Thyroid gland (tissue), 4 donors: ENCODE measurements at regions not wholly inside any gene's neighbourhood (a gene's known extent, or its start where the extent isn't known, plus 50 kb on each side); places are given as distances from the start of the nearest gene placed in this dataset.

ENCODE experiments used
- CTCF ChIP-seq, 6 experiments: fragments of 200-600 bp in 3 of 6; fragments of 450-650 bp in 3 of 6; sonication (generic) in 3 of 6; IDR thresholded peaks; one replicate each; pipeline ENCODE4 v1.5.1; 2016 to 2019; ENCODE audit warnings: antibody characterized with exemption in 6 of 6, mild to moderate bottlenecking in 2 of 6, inconsistent platforms in 1 of 6, moderate library complexity in 1 of 6
- POLR2A ChIP-seq, 2 donors: fragments of 450-650 bp; IDR thresholded peaks; one replicate each; pipeline ENCODE4 v1.6.1; 2017; ENCODE audit warnings: antibody characterized with exemption in 2 of 2, mild to moderate bottlenecking in 2 of 2, moderate library complexity in 1 of 2

- no peak for TF ChIP-seq CTCF (IDR thresholded peaks at IDR 0.05)
- TF ChIP-seq POLR2A (IDR thresholded peaks at IDR 0.05): no peak
These were observed 123.2 kb downstream of the HERPUD2 start for GRCh38 chr7:35571611-35572240.
